GM21515 (cell line): ENCODE measurements at regions not wholly inside any gene's neighbourhood (a gene's known extent, or its start where the extent isn't known, plus 50 kb on each side); places are given as distances from the start of the nearest gene placed in this dataset.

Experiments used
- ATAC-seq: cut with Tn5 transposase; IDR thresholded peaks from one replicate; pipeline ENCODE4 v1.9.1; 2021; ENCODE audit not compliant: unreplicated experiment

DNA sequence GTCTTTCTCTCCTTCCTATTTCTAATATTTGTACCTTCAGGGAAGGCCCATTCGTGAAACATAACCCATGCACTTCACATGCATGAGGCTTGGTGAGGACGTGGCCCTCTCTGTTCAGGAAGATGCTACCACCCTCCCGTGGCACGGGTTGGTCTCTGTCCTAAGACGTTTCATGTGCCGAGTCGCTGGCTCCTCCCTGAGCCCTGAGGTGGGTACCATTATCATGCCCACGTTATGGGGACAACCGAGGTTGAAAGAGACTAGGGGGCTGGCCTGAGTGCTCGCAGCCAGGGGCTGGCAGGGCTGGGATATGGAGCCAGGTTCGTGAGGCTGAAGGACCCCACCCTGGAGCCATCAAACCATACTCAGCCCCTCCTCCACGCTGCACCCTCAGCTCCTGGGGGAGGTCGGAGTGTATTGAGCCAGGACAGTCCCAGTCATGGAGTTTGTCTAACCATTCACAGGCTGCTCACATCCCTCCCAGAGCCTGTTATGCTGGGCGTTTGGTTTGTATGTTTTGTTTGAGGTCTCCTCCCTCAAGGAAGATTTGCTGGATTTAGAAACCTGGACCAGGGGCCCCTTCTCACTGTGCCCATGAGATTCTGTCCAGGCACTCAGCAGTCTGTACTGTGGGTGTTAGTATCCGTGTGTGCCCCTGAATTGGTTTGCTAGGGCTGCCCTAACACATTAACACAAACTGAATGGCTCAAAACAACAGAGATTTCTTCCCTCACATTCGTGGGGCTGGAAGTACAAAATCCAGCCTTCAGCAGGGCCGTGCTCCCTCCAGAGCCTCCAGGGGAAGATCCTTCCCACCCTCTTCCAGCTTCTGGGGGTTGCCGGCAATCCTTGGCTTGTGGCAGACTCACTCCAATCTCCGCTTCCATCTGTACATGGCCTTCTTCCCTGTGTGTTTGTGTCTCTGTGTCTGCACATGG, 88.3 kb downstream of the ANKRD60 start:
- ATAC-seq = no peak

DNA sequence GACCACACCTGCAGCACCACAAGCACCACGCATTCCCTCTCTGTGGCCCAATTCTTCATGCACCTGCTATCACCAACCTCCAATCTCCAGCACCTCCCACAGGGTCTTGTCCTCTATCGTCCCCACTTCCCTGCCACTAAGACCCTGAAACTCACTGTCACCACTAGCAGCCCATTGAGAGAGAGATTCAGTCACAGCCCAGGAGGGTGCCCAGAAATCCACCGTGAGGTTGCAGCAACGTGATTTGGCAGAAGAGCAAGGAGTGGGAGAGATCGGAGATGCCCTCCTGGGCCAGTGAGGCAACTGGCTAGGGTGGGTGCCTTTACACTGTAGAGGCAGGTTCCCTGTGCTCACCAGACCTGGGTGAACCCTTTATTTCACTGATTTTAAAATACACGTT, 90.1 kb downstream of the ANKRD60 start:
- no peak for ATAC-seq

GRCh38 chr20:58137651-58138265, 90.7 kb downstream of the ANKRD60 start:
- ATAC-seq = no peak

DNA sequence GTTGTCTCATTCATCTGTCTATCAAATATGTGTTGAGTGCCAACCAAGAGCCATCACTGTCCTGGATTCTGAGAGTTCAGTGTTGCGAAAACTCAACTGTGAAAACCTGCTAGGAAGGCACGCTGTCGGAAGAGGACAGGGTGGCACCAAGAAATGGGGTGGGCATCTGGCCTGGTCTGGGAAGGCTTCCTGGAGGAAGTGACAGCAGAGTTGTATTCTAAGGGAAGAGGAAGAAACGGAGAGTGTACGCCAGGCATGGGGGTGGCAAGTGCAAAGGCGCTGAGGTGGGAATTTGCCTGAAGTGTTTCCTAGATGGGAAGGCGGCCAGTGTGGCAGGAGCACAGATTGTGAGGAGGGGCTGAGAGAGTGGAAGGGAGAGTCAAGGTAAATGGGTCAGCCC, 91.2 kb downstream of the ANKRD60 start:
- ATAC-seq = no peak

- no peak for ATAC-seq
These were observed 92.3 kb downstream of the ANKRD60 start for GRCh38 chr20:58136149-58136484.

- ATAC-seq = no peak
These were observed 92.9 kb downstream of the ANKRD60 start for GRCh38 chr20:58135441-58136148.

- ATAC-seq = no peak
These were observed 95.2 kb downstream of the ANKRD60 start for GRCh38 chr20:58133020-58133808.

- ATAC-seq = no peak
These were observed 96.8 kb downstream of the ANKRD60 start for GRCh38 chr20:58131551-58132142.

- ATAC-seq = no peak
These were observed 97.3 kb downstream of the ANKRD60 start for GRCh38 chr20:58131151-58131550.

DNA sequence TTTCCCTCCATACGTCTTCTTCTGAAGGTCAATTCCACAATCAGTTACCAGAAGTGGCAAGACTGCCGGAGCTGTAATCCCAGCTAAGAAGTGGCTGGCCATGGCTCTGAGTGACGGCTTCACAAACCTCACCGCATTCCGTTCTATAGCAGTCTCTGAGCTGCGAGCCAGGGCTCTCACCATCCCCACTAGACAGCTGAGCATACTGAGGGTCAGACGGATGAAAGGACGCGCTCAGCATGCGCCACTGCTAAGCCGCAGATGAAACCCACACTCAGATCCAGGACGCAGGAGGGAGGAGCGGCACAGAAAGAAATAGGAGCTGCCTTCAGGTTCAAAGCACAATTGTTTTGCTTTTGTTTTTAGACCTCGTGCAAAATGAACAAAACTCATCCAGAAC, 97.9 kb downstream of the ANKRD60 start:
- ATAC-seq = no peak

- no peak for ATAC-seq
These were observed 98.3 kb downstream of the ANKRD60 start for GRCh38 chr20:58130156-58130555.

DNA sequence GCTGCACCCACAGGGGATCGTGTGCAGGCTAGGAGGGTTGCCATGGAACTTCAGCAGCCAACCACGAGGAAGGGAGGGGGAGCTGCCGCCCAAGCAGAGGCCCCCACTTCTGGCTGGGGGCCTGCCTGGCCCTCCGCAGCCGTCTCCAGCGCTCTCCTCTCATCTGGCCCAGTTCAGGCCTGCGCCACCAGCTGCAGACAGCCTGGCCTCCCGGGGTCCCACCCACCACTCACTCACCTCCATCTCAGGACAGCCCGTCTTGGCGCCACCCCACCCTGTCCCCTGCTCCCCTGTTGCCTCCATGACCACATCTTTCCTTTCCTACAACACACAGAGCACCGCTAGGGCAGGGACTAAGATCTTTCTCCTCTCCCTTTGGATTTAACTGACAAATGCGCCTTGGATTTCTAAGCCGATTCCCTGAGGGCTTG, 98.7 kb downstream of the ANKRD60 start:
- no peak for ATAC-seq

- ATAC-seq = no peak
These were observed 99.5 kb downstream of the ANKRD60 start for GRCh38 chr20:58128635-58129625.

- no peak for ATAC-seq
These were observed 100.7 kb downstream of the ANKRD60 start for GRCh38 chr20:58127701-58128111.

GRCh38 chr20:58125726-58126125, 102.7 kb downstream of the ANKRD60 start:
- ATAC-seq = no peak

GRCh38 chr20:58117944-58118343, 110.5 kb downstream of the ANKRD60 start:
- no peak for ATAC-seq

- no peak for ATAC-seq
These were observed 111.9 kb downstream of the ANKRD60 start for GRCh38 chr20:58116505-58116904.

DNA sequence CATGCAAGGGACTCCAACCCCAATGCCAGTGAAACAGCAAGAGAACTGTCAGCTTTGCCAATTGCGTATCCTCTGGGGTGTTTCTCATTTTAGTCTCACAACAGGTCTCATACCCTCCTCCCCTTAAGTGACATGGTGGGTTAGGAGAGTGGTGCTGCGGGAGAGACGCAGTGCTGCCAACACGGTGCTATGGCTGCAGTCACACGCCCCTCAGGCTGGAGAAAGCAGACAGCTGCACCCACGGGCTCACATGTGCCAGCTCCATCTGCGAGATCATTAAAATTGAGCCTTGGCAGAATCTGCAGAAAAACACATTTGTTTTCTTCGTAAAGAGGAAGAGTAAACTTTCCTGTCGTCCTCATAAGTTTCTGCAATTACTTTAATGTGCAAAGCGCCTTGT, 114.7 kb downstream of the ANKRD60 start:
- no peak for ATAC-seq

DNA sequence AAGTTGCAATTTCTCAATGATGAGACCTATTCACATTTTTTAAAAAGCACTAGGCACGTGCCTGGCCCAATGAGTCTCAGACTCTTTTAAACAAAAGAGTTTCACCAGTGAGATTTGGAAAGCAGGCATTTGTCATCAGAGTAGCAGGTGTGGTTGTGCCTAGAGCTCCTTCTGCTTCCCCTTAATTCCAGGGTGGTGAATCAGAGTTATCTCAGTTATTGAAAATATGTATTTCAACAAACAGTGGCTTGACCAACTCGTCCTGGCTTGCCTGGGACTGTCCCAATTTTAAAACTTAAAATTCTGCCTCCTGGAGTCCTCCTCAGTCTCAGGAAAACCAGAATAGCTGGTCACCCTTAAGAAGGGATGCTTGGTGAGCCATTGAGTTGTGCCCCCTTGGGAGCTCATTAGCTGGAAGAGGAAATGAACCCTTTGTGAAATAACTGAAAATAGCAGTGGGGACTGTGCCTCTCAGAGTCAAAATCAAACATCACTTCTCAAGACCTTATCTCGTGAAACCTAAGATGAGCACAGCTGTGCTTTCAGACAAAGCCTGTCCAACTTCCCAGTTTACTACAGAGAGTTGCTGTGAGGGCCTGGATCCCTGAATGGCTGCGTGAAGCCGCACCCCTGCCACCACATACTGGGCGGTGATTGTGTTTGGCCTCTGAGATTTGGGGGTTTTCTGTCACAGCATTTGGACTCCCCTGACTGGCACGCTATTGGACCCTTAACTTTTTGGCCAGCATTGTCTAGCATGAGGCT, 116.3 kb downstream of the ANKRD60 start:
- ATAC-seq = no peak
